Skeletal muscle tissue (tissue), 3 donors: ENCODE measurements at regions not wholly inside any gene's neighbourhood (a gene's known extent, or its start where the extent isn't known, plus 50 kb on each side); places are given as distances from the start of the nearest gene placed in this dataset.

Experiments used
- H3K27ac ChIP-seq: one replicate; pipeline ENCODE4 v1.7.0; 2013; ENCODE audit warnings: mild to moderate bottlenecking, low read depth, low read length, inconsistent platforms
- H3K27me3 ChIP-seq, 3 donors: one replicate each; pipeline ENCODE4 v1.7.0; 2013; ENCODE audit warnings: low read length in 3 of 3; ENCODE audit not compliant: control insufficient read depth in 3 of 3, insufficient read depth in 3 of 3
- H3K36me3 ChIP-seq, 3 donors: one replicate each; pipeline ENCODE4 v1.7.0; 2013; ENCODE audit warnings: low read length in 3 of 3; ENCODE audit not compliant: control insufficient read depth in 3 of 3, insufficient read depth in 3 of 3
- H3K4me1 ChIP-seq, 3 donors: one replicate each; pipeline ENCODE4 v1.7.0; 2013; ENCODE audit warnings: low read length in 3 of 3, mild to moderate bottlenecking in 3 of 3; ENCODE audit not compliant: control insufficient read depth in 3 of 3, insufficient read depth in 3 of 3
- H3K4me3 ChIP-seq, 3 donors: one replicate each; pipeline ENCODE4 v1.7.0; 2013; ENCODE audit warnings: low read length in 3 of 3
- H3K9ac ChIP-seq, 3 donors: one replicate each; pipeline ENCODE4 v1.7.0; 2013; ENCODE audit warnings: low read length in 3 of 3, mild to moderate bottlenecking in 3 of 3, moderate library complexity in 2 of 3, low read depth in 1 of 3
- H3K9me3 ChIP-seq, 3 donors: one replicate each; pipeline ENCODE4 v1.7.0; 2013; ENCODE audit warnings: low read length in 3 of 3; ENCODE audit not compliant: control insufficient read depth in 3 of 3
- donor health status: Osteomylitis.

DNA sequence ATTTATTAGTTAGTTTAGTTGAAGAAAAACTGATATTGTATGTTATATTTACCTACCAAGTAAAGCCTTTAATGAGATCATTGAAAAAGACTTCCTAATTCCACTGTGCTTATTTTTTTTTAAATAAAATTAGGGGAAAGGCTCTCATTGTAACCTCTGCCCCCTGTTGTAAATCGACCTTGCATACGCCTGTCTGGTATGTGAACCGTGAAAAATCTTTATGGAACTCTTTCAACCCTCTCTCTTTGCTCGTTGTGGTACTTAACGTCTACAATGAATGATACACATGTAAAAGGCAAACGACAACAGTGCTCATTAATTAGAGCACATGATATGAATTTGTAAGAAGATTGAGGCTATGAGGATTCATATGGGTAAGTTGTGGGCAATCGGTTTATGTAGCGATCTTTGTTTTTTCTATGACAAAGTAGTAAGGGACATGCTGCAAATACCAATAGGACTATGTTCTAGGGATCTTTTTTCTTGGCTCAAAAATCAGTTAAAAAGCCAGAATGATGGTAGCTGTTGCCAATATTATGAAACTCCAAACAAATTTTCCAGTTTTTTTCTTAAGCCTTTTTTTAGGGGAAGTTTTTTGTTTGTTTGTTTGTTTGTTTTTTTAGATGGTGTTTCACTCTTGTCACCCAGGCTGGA lies 119.0 kb upstream of the MCHR2 start:
- H3K4me3 ChIP-seq = no peak overlapping the region
- no peaks in the 10 kb centered on the region for H3K9me3 ChIP-seq
- H3K36me3 ChIP-seq = no peaks in the 10 kb centered on the region
- no peaks in the 10 kb centered on the region for H3K27me3 ChIP-seq
- H3K4me1 ChIP-seq = no peaks in the 10 kb centered on the region
- H3K9ac ChIP-seq = no peak overlapping the region
- H3K27ac ChIP-seq = no peak overlapping the region

- H3K36me3 ChIP-seq = no peaks in the 10 kb centered on the region
- H3K27ac ChIP-seq = no peak overlapping the region
- no peaks in the 10 kb centered on the region for H3K9me3 ChIP-seq
- H3K27me3 ChIP-seq = peaks cover 0 to 5% (median 2%) of the 10 kb centered on the region in 3 donors
- no peaks in the 10 kb centered on the region for H3K4me1 ChIP-seq
- H3K9ac ChIP-seq = no peak overlapping the region
- H3K4me3 ChIP-seq = no peak overlapping the region
Measured at GRCh38 chr6:100105919-100106529, 112.0 kb upstream of the MCHR2 start.

- no peak overlapping the region for H3K4me3 ChIP-seq
- H3K4me1 ChIP-seq = no peaks in the 10 kb centered on the region
- H3K36me3 ChIP-seq = no peaks in the 10 kb centered on the region
- H3K27me3 ChIP-seq = peaks cover 0 to 5% (median 2%) of the 10 kb centered on the region in 3 donors
- no peak overlapping the region for H3K9ac ChIP-seq
- H3K9me3 ChIP-seq = no peaks in the 10 kb centered on the region
- no peak overlapping the region for H3K27ac ChIP-seq
Measured at GRCh38 chr6:100105138-100105537, 111.1 kb upstream of the MCHR2 start.

GRCh38 chr6:100103931-100104330 lies 109.9 kb upstream of the MCHR2 start:
- H3K27ac ChIP-seq = no peak overlapping the region
- H3K4me1 ChIP-seq = no peaks in the 10 kb centered on the region
- H3K9me3 ChIP-seq = no peaks in the 10 kb centered on the region
- no peaks in the 10 kb centered on the region for H3K36me3 ChIP-seq
- H3K9ac ChIP-seq = no peak overlapping the region
- peaks cover 0 to 5% (median 2%) of the 10 kb centered on the region in 3 donors for H3K27me3 ChIP-seq
- no peak overlapping the region for H3K4me3 ChIP-seq

- H3K4me1 ChIP-seq = no peaks in the 10 kb centered on the region
- H3K4me3 ChIP-seq = no peak overlapping the region
- no peak overlapping the region for H3K27ac ChIP-seq
- no peaks in the 10 kb centered on the region for H3K36me3 ChIP-seq
- no peaks in the 10 kb centered on the region for H3K9me3 ChIP-seq
- peaks cover 0 to 5% (median 2%) of the 10 kb centered on the region in 3 donors for H3K27me3 ChIP-seq
- H3K9ac ChIP-seq = no peak overlapping the region
Measured at GRCh38 chr6:100103194-100103593, 109.2 kb upstream of the MCHR2 start.

GRCh38 chr6:100101644-100102043 lies 107.6 kb upstream of the MCHR2 start:
- H3K27ac ChIP-seq = no peak overlapping the region
- H3K9ac ChIP-seq = no peak overlapping the region
- peaks cover 0 to 5% (median 2%) of the 10 kb centered on the region in 3 donors for H3K27me3 ChIP-seq

GRCh38 chr6:100100776-100101175 lies 106.8 kb upstream of the MCHR2 start:
- Histone ChIP-seq H3K9me3 (no peaks in the 10 kb centered on the region), H3K4me1 (no peaks in the 10 kb centered on the region), H3K4me3 (no peak overlapping the region), H3K27me3 (peaks cover 0 to 2% (median 0%) of the 10 kb centered on the region in 3 donors), H3K36me3 (no peaks in the 10 kb centered on the region), H3K9ac (no peak overlapping the region), H3K27ac (no peak overlapping the region)

More at GRCh38 chr6:100101644-100102043, 107.6 kb upstream of the MCHR2 start:
- Histone ChIP-seq H3K9me3 (no peaks in the 10 kb centered on the region), H3K36me3 (no peaks in the 10 kb centered on the region), H3K4me3 (no peak overlapping the region), H3K4me1 (no peaks in the 10 kb centered on the region)

GRCh38 chr6:100099189-100100074 lies 105.4 kb upstream of the MCHR2 start:
- Histone ChIP-seq H3K4me3 (peak overlapping the region in 1 of 3 donors; percentile 15), H3K27ac (no peak overlapping the region), H3K36me3 (no peaks in the 10 kb centered on the region), H3K4me1 (no peaks in the 10 kb centered on the region), H3K9ac (peak overlapping the region in 1 of 3 donors; percentile 40), H3K9me3 (no peaks in the 10 kb centered on the region), H3K27me3 (peaks cover 0 to 2% (median 0%) of the 10 kb centered on the region in 3 donors)

- Histone ChIP-seq H3K9me3 (no peaks in the 10 kb centered on the region), H3K9ac (no peak overlapping the region), H3K27me3 (no peaks in the 10 kb centered on the region), H3K27ac (no peak overlapping the region), H3K4me1 (no peaks in the 10 kb centered on the region), H3K36me3 (no peaks in the 10 kb centered on the region), H3K4me3 (no peak overlapping the region)
Measured at GRCh38 chr6:100096936-100097335, 102.9 kb upstream of the MCHR2 start.

GRCh38 chr6:100096341-100096740 lies 102.3 kb upstream of the MCHR2 start:
- no peaks in the 10 kb centered on the region for H3K27me3 ChIP-seq
- H3K36me3 ChIP-seq = no peaks in the 10 kb centered on the region
- H3K4me3 ChIP-seq = no peak overlapping the region
- no peaks in the 10 kb centered on the region for H3K4me1 ChIP-seq
- H3K9ac ChIP-seq = no peak overlapping the region
- no peaks in the 10 kb centered on the region for H3K9me3 ChIP-seq
- H3K27ac ChIP-seq = no peak overlapping the region
